Activated gamma-delta T cell (primary cell): ENCODE measurements at regions not wholly inside any gene's neighbourhood (a gene's known extent, or its start where the extent isn't known, plus 50 kb on each side); places are given as distances from the start of the nearest gene placed in this dataset.

Source experiments
- DNase-seq: peaks from one replicate; lab custom pipeline; 2025; lab: John Stamatoyannopoulos, UW

GRCh38 chr5:26828294-26828693 is 210.1 kb downstream of the CDH9 start:
- DNase-seq, result no peak

DNA sequence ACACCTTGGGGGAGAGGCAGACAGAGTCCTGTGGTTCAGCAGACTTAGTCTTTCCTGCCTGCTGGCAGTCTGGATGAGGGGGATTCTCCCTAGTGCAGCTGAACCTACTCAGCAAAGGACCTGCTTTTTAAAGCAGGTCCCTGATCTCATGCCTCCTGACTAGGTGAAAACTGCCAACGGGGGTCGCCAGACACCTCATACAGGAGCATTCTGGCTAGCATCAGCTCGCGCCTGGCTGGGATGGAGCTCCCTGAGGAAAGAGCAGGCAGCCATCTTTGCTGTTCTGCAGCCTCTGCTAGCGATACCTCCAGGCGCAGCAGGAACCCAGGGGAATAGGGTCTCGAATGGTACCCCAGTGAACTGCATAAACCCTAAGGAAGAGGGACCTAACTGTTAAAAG is 225.2 kb downstream of the CDH9 start:
- no peak for DNase-seq

GRCh38 chr5:26812714-26813113 is 225.7 kb downstream of the CDH9 start:
- no peak for DNase-seq

DNA sequence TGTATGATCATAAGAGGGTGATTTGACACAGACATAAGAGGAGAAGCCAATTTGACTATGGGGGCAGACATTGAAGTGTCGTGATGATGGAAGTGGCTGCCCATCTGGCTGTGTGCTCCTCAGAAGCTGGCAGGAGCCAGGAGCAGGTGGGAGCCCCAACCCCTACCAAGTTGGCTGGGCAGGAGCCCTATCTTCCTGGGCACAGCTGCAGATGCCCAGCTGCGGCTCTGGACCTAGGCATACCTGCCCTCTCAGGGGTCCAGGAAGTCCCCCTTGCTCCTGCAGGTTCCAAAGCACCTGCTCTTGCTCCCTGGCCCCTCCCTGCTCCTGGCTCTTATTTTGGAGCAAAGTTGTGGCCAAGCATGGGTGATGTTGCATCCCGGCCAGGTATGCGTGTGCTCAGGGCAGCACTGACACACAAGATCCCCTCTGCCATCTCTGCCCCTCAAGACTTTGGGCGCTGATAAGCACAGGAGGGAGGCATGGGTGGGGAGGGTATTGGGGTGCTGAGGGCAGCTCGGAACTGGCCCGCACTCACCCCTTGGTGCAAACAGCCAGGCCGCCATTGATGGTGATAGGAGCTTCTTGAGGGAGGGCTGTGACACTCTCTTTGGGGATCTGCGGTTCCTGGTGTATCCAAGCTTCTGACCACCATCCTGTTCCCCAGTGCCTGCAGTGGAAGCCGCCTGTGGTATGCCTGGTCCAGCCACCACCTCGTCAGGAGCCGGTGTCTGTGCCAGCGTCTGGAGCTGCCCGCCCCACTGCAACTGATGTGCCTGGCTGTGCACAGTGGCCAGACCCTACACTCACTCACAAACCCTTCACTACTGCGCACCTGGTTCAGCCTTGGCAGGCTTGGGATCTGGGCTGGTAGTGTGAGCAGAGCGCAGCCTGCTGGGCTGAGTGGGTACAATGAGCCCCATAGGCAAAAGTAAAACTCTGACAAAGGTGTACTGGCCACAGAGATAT is 230.9 kb downstream of the CDH9 start:
- DNase-seq, result no peak

DNA sequence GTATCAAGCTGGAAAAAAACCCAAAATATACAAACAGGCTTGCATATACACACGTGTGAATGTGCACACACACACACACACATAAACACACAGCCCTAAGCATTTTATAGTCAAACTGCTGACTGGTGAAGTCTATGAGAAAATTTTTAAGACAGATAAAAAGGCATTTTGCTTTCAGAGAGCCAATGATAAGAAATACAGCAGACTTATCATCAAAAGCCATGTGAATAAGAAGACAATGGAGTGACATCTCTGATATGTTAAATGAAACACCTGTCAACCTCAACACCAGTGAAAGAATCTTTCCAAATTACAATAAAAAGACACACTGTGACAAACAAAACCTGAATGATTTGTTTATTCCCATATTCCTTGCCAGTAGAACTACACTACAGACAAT is 233.3 kb downstream of the CDH9 start:
- DNase-seq, result no peak

GRCh38 chr5:26802944-26803343 is 235.4 kb downstream of the CDH9 start:
- no peak for DNase-seq

- no peak for DNase-seq
Measured at GRCh38 chr5:26791433-26791832, 247.0 kb downstream of the CDH9 start.

DNA sequence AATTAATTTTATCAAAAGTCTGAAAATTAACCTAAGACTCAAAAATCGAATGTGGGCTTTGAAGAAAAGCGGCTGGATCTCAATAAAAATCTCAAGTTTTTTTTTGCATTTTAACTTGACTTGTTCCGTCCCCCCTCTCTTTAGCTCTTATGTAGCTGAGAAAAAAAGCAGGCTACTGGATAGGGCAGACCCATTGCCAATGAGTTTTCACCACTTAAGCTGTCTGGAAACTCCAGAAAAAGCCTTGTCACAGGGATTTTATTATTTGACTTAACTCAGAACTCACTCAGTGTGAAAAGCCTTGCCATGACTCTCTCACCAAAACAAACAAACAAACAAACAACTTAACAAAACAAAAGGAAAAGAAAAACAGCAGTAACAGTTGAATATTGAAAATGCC is 247.4 kb downstream of the CDH9 start:
- no peak for DNase-seq

DNA sequence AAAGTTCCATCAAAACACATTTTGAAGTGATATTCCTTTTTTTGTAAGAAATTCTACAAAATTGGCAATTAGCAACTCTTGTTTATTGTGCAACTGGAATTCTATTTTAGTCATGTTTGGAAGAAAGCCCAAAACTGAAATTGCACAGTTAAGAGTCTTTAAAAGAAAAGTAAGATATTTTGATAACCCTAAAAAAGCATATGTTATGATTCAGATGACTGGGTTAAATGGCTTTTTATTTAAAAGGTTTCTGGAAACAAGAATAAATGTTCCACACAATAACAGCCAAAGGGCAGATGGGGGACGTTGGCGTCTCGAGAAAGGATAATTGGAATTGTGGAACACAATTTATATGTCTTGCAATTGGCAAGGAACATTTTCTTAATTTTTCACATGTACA is 275.2 kb downstream of the CDH9 start:
- no peak for DNase-seq

DNA sequence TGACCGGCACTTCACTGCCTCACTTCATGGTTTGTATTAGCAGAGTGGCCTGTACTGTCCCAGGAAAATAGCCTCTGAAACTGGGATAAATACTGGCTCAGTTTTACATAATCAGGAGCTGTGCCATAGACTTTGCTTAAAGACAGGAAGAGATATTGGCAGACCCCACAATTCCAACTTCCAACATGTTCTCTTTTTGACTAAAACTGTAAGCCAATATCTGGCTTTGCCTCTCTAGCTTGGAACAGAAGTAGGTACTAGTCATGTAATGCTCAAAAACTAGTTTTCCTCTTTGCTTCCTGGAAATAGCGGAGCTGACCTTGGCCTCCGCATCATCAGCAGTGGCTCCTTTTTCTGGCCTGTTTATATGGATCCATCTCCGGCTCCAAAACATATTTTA is 276.9 kb downstream of the CDH9 start:
- no peak for DNase-seq

GRCh38 chr5:26761045-26761444 is 277.3 kb downstream of the CDH9 start:
- DNase-seq, result no peak

DNA sequence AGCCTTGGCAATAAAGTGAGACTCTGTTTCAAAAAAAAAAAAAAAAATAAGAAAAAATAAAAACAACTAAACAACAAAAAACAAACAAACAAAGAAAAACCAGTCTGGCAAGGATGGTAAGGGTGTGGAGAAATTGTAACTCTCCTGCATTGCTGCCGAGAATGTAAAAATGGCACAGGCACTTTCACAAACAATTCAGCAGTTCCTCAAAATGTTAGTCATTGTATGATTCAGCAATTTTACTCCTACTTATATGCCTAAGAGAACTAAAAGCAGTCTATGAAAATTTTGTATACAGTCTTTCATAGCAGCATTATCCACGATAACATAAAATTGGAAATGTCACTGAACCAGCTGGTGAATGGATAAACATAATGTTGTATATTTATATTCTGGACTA is 280.4 kb downstream of the CDH9 start:
- no peak for DNase-seq

DNA sequence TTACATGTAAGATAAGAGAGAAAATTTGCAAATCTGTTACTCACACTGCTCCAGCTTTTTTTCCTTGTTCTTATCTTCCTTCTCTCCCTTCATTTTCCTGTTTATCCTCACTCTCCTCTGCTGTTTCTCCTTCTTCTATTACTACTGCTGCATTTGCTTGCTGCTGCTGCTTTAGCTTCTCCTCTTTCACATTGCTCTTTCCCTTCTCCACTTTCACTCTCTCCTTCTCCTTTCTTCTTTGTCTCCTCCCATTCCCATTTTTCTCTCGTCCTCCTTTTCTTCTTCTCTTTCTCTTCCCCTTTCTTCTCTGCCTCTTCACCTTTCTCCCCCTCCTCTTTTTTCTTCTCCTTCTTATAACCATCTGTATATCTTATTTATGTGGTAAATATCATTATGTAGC is 288.6 kb downstream of the CDH9 start:
- DNase-seq, result no peak

GRCh38 chr5:26740182-26740581 is 298.2 kb downstream of the CDH9 start:
- no peak for DNase-seq

GRCh38 chr5:26737348-26738265 is 300.8 kb downstream of the CDH9 start:
- no peak for DNase-seq

DNA sequence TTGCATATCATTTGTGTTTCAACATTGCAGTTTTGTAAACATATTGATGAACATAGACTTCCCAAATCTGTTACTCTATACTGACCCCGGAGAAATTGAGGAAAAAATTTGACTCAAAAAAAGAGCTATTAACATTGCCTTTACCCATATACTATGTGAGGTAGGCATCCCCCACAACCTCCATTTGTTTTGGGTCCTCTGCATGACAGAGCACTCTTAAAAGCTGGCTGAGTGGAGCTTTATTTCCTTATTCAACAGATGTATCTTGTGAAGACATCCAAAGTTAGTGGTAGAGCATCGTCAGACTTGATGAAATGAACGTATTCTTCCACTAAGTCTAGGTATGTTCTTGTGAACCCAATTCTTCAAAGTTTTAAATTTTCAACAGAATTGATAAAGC is 310.5 kb downstream of the CDH9 start:
- DNase-seq, result no peak

DNA sequence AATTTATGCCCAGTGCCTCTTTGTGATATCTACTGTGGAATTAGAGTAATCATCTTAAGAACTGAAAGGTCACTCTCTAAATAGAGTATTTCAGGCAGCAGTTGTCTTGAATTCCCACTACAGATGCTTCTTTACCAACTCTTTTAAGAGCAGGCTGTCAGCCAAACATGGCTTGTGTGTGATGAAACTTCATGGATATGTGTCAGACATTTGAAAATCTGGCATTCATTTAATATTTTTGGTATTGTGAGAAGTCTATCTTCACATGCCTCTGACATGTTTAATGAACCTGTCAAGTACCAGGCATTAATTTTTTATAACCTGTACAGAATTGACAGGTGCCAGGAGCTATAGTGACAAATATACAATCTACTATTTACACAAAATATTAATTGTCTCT is 318.6 kb downstream of the CDH9 start:
- DNase-seq, result no peak

DNA sequence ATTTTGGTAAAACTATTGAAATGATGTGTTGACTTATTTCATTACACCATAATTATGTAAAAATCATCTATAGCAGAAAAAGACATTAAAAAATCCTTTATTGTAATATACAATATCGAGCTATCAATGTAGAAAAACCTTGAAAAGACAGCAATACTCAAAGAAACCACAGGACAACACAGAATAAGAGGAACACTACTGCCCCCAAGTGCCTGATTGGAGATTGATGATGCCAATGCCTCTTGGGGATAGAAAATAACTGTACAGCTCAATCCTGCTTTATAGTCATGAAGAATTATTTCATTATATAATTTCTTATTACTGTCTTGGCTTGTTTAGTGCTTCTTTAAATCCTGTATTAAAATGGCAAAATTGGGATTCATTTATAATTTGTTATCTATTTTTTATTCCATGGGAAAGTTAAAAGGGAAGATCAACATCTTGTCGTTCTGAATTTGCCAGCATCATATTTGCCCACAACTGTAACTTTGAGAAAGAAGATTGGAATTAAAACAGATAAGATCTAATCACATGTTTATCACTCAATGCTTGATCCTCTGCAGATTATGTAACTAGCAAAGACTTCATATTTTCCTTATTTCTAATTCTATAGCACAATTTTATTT is 337.5 kb downstream of the CDH9 start:
- no peak for DNase-seq

DNA sequence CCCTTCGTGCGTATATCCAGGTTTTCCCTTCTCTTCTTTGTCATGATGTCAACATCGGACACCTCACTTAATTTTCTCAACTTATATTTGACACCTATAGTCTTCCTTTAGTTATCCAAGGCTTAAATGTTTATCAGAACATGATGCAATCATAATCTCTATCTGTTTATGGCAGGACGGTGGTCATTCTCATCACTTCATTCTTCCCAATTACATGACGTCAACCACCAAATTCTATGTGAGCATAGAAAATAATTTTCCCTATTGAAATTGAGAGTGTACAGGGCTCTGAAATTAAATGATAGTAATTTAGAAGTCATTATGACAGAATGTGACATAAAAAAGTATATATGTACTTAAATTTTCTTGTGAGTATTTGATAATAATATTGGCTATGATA is 345.4 kb downstream of the CDH9 start:
- DNase-seq, result no peak

- no peak for DNase-seq
Measured at GRCh38 chr5:26691486-26691885, 346.9 kb downstream of the CDH9 start.

- DNase-seq, result no peak
Measured at GRCh38 chr5:26690511-26690910, 347.9 kb downstream of the CDH9 start.

DNA sequence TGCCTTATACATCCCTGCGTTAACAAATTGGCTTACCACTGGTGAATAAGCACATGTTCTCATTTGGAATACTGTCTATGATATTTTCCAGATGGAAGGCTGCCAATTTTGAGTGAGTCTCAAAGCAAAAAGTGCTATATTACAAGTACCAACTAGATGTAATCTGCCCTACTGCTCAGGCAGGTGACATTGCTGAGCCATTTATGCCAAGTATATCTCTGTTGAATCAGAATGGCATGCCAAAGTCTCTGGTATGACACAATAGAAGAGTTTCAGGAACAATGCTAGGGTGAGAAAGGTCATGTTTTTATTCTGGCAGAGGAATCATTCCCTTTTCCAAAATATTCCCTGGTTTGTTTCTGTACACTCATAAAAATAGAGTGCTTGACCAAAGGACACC is 356.5 kb downstream of the CDH9 start:
- DNase-seq, result no peak
